Fibroblast of lung (primary cell): ENCODE measurements at regions not wholly inside any gene's neighbourhood (a gene's known extent, or its start where the extent isn't known, plus 50 kb on each side); places are given as distances from the start of the nearest gene placed in this dataset.

Experiments used
- EZH2 ChIP-seq: IDR thresholded peaks from 2 replicates; pipeline ENCODE4 v1.5.1; 2012; ENCODE audit warnings: low read length, control low read depth, mild to moderate bottlenecking; ENCODE audit errors: missing control alignments
- TF ChIP-seq, protein P1 (sequence below), 2 donors: IDR thresholded peaks in 1 of 2; conservative IDR thresholded peaks in 1 of 2; 1 replicate in 1 of 2; 2 replicates in 1 of 2; pipeline ENCODE4 v1.5.1; 2011 to 2012; ENCODE audit warnings: low read length in 2 of 2, control low read depth in 1 of 2, inconsistent platforms in 1 of 2, low read depth in 1 of 2, mild to moderate bottlenecking in 1 of 2

DNA sequence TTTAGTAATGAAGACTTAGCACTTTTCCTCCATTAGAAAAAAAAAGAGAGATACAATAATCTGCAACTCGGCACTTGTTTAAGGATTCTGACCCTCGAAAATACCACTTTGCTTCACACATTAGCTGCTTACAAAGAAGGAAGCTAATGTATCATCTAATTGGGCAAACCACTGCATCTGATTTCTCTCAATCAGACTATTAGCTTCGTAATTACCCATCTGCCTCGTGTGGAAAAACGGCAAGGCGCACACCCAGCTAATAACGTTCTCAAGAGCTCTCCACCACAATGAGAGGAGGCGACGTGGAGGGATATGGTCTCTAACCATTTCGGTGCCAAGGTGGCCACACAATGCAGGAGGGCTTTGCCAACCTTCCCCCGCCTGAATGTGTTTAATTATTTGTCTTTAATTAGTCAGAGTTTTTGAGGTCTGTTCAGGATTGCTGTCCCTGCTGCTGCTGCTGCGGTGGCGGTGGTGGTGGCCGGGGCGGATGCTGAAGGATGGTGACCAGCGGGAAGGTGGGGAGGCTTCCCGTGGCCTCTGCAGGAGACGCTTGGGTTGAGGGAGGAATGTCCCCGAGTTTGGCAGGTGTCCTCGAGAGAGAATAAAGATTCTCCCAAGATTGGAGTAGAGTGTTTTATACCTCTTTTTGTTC is 374.5 kb downstream of the RPS6KC1 start:
- TF ChIP-seq, protein P1, sequence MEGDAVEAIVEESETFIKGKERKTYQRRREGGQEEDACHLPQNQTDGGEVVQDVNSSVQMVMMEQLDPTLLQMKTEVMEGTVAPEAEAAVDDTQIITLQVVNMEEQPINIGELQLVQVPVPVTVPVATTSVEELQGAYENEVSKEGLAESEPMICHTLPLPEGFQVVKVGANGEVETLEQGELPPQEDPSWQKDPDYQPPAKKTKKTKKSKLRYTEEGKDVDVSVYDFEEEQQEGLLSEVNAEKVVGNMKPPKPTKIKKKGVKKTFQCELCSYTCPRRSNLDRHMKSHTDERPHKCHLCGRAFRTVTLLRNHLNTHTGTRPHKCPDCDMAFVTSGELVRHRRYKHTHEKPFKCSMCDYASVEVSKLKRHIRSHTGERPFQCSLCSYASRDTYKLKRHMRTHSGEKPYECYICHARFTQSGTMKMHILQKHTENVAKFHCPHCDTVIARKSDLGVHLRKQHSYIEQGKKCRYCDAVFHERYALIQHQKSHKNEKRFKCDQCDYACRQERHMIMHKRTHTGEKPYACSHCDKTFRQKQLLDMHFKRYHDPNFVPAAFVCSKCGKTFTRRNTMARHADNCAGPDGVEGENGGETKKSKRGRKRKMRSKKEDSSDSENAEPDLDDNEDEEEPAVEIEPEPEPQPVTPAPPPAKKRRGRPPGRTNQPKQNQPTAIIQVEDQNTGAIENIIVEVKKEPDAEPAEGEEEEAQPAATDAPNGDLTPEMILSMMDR (conservative IDR thresholded peaks at IDR 0.05 in 1 of 2, IDR thresholded peaks at IDR 0.05 in 1 of 2; ENCODE audit: low read depth in 1 of 2, low read length in 2 of 2) = no peak
- no peak for TF ChIP-seq EZH2
